GM12865 (cell line): ENCODE measurements at regions not wholly inside any gene's neighbourhood (a gene's known extent, or its start where the extent isn't known, plus 50 kb on each side); places are given as distances from the start of the nearest gene placed in this dataset.

ENCODE experiments used
- DNase-seq: peaks from one replicate; pipeline ENCODE4 v3.0.0; 2010; ENCODE audit warnings: low read depth
- H3K4me3 ChIP-seq: 2 replicates; pipeline ENCODE4 v1.5.1; 2011; ENCODE audit warnings: mild to moderate bottlenecking, low read depth, low read length, control low read depth
- TF ChIP-seq, protein P1 (sequence below): IDR thresholded peaks from 2 replicates; pipeline ENCODE4 v1.5.1; 2011; ENCODE audit warnings: low read length, control low read depth, low read depth, inconsistent platforms; ENCODE audit not compliant: insufficient read depth; ENCODE audit errors: missing control alignments

- no peak for DNase-seq
- no peak overlapping the region for H3K4me3 ChIP-seq
- TF ChIP-seq, protein P1, sequence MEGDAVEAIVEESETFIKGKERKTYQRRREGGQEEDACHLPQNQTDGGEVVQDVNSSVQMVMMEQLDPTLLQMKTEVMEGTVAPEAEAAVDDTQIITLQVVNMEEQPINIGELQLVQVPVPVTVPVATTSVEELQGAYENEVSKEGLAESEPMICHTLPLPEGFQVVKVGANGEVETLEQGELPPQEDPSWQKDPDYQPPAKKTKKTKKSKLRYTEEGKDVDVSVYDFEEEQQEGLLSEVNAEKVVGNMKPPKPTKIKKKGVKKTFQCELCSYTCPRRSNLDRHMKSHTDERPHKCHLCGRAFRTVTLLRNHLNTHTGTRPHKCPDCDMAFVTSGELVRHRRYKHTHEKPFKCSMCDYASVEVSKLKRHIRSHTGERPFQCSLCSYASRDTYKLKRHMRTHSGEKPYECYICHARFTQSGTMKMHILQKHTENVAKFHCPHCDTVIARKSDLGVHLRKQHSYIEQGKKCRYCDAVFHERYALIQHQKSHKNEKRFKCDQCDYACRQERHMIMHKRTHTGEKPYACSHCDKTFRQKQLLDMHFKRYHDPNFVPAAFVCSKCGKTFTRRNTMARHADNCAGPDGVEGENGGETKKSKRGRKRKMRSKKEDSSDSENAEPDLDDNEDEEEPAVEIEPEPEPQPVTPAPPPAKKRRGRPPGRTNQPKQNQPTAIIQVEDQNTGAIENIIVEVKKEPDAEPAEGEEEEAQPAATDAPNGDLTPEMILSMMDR: no peak
Measured at GRCh38 chr4:71962622-71963264, 69.1 kb upstream of the NPFFR2 start.

DNA sequence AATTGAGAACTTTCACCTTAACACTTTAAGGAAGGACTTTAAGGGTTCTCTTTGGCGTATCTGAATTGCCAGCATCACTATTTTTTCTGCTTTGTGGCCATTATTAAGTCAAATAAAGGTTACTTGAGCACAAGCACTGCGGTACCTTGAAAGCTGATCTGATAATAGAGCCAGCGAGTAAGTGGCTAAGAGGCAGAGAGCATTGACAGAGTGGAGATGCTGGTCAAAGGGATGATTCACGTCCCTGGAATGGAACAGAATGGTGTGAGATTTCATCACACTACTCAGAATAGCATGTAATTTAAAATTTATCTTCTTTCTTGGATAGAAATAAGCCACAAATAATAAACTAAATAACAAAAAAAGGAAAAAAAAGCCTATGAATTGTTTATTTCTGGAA is 57.1 kb upstream of the NPFFR2 start:
- TF ChIP-seq, protein P1: no peak
- H3K4me3 ChIP-seq: no peak overlapping the region
- no peak for DNase-seq

GRCh38 chr4:71976523-71976922 is 55.3 kb upstream of the NPFFR2 start:
- no peak overlapping the region for H3K4me3 ChIP-seq
- TF ChIP-seq, protein P1: no peak
- no peak for DNase-seq

DNA sequence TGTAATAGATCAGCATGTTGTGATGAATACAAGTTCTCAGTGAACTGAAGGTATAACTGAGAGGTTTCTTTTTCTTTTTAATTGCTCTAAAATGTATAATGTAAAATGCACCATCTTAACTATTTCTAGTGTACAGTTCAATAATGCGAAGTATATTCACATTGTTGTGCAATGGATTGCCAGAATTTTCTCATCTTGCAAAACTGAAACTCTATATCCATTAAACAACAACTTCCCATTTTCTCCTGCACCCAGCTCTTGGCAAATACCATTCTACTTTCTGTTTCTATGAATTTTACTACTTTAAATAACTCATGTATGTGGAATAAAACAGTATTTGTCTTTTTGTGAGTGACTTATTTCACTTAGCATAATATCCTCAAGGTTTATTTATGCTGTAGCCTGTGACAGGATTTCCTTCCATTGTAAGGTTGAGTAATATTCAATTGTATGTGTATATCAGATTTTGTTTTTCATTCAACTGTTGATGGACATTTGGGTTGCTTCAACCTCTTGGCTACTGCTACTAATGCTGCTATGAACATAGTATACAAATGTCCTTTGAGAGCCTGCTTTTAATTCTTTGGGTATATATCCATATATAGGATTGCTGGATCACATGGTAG is 53.5 kb upstream of the NPFFR2 start:
- TF ChIP-seq, protein P1: no peak
- no peak for DNase-seq

DNA sequence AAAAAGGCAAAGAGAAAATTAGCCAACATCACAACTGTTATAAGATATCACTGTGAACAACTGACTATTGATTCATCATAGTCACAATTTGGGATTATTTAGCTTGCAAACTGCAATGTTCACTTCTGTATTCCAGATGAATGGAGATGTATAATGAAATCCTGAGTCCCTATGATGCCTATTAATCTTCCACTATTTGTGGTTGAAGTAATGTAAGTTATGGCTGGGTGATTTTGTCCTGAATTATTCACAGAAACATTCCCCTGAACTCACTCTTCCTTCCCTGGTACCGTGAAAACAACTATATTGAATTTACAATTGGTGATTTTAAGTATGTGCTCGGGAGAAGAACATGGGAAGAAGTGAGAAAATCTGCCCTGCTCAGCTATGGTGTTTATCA is 50.8 kb upstream of the NPFFR2 start:
- no peak overlapping the region for H3K4me3 ChIP-seq
- no peak for DNase-seq
- TF ChIP-seq, protein P1: no peak

More for the DNA sequence above, 53.5 kb upstream of the NPFFR2 start:
- H3K4me3 ChIP-seq: no peak overlapping the region
